Osteocyte (in vitro differentiated cells): ENCODE measurements at regions not wholly inside any gene's neighbourhood (a gene's known extent, or its start where the extent isn't known, plus 50 kb on each side); places are given as distances from the start of the nearest gene placed in this dataset.

Source experiments
- DNase-seq: peaks from one replicate; pipeline ENCODE4 v3.0.0; 2021; ENCODE audit warnings: mixed read lengths; ENCODE audit not compliant: unreplicated experiment; ENCODE audit errors: extremely low spot score
- H3K27ac Mint-ChIP-seq: one replicate; pipeline ENCODE4 v1.8.0; 2021; ENCODE audit warnings: mild to moderate bottlenecking, mixed read lengths; ENCODE audit not compliant: unreplicated experiment
- H3K27me3 Mint-ChIP-seq: one replicate; pipeline ENCODE4 v1.8.0; 2021; ENCODE audit warnings: mixed read lengths; ENCODE audit not compliant: unreplicated experiment
- H3K36me3 Mint-ChIP-seq: one replicate; pipeline ENCODE4 v1.8.0; 2021; ENCODE audit warnings: mixed read lengths; ENCODE audit not compliant: unreplicated experiment
- H3K4me1 Mint-ChIP-seq: one replicate; pipeline ENCODE4 v1.8.0; 2021; ENCODE audit warnings: mixed read lengths; ENCODE audit not compliant: unreplicated experiment
- H3K4me3 Mint-ChIP-seq: one replicate; pipeline ENCODE4 v1.8.0; 2021; ENCODE audit warnings: mild to moderate bottlenecking, moderate library complexity, mixed read lengths; ENCODE audit not compliant: unreplicated experiment
- H3K9me3 Mint-ChIP-seq: one replicate; pipeline ENCODE4 v1.8.0; 2021; ENCODE audit warnings: mixed read lengths; ENCODE audit not compliant: unreplicated experiment
- CTCF ChIP-seq: fragments of 200-600 bp; sonication (generic); IDR thresholded peaks from 2 replicates; pipeline ENCODE4 v1.5.0; 2021; ENCODE audit warnings: antibody characterized with exemption, mild to moderate bottlenecking, moderate library complexity

DNA sequence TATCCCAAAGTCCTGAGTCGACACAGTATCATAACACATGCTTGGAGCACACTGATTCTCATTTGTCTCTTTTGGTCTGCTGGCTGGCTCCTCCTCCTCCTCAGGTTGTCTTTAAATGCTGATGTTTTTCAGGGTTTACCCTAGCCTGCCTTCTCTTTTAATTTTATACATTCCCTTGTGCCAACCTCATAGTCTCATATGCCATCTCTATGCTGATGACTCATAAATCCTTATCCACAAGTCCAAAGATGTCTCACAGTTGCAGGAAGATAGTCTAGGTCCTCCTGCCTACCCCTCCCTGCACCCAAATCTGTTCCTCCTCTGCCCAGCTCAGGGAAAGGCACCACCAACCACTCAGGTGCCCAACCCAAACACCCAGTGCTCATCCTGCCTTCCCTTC, 108.3 kb downstream of the SIPA1L2 start:
- H3K4me3 Mint-ChIP-seq = no peak overlapping the region
- H3K4me1 Mint-ChIP-seq = peaks cover 16% of the 10 kb centered on the region
- no peaks in the 10 kb centered on the region for H3K27me3 Mint-ChIP-seq
- no peak for DNase-seq
- no peak for TF ChIP-seq CTCF
- no peaks in the 10 kb centered on the region for H3K9me3 Mint-ChIP-seq
- H3K36me3 Mint-ChIP-seq = no peaks in the 10 kb centered on the region
- no peak overlapping the region for H3K27ac Mint-ChIP-seq

DNA sequence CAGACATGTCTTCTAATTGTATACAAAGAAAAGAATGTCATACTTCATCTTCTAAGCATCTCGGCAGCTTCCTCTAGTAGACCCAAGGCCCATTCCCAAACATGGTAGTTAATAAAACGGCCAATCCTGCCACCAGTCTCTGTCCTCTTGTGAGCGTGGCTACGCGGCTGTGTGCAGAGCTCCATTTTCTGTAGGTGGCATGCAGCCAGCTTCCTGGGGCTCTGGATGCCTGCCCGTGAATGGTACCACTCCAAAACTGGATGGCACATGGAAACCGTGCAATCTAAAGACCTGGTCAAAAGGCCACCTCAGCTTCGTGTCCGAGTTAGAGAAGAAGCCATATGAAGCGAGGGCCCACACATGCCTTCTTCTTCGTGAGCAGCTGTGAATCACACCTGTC, 110.7 kb downstream of the SIPA1L2 start:
- Mint-ChIP-seq H3K4me1 (peaks cover 16% of the 10 kb centered on the region), H3K27me3 (no peaks in the 10 kb centered on the region), H3K4me3 (no peak overlapping the region), H3K27ac (no peak overlapping the region), H3K36me3 (peaks cover 8% of the 10 kb centered on the region), H3K9me3 (no peaks in the 10 kb centered on the region)
- DNase-seq = no peak
- no peak for TF ChIP-seq CTCF

GRCh38 chr1:232518349-232518748, 111.6 kb downstream of the SIPA1L2 start:
- peaks cover 12% of the 10 kb centered on the region for H3K36me3 Mint-ChIP-seq
- TF ChIP-seq CTCF = no peak
- no peak for DNase-seq
- no peaks in the 10 kb centered on the region for H3K9me3 Mint-ChIP-seq
- no peak overlapping the region for H3K4me3 Mint-ChIP-seq
- no peak overlapping the region for H3K27ac Mint-ChIP-seq
- peaks cover 8% of the 10 kb centered on the region for H3K4me1 Mint-ChIP-seq
- no peaks in the 10 kb centered on the region for H3K27me3 Mint-ChIP-seq

DNA sequence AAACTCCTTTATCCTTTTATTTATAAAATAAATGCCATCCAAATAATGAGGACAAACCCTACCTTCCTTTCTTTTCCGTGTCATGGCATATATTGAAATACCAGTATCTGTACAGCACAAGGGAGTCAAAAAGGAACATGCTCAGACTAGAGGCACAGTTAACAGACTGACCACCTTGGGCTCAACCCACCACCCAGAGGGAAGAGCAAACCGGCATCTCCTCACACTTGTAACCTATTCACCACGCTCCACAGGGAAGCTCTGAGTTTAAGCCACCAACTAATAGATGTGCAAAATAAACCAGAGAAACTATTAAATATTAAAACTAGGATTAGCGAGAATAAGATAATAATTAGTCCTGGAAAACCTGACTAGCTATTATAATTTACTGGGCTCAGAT, 112.7 kb downstream of the SIPA1L2 start:
- Mint-ChIP-seq H3K4me3 (no peak overlapping the region), H3K4me1 (peaks cover 4% of the 10 kb centered on the region), H3K9me3 (no peaks in the 10 kb centered on the region), H3K27me3 (no peaks in the 10 kb centered on the region), H3K36me3 (peaks cover 12% of the 10 kb centered on the region), H3K27ac (no peak overlapping the region)
- DNase-seq = no peak
- TF ChIP-seq CTCF = no peak

DNA sequence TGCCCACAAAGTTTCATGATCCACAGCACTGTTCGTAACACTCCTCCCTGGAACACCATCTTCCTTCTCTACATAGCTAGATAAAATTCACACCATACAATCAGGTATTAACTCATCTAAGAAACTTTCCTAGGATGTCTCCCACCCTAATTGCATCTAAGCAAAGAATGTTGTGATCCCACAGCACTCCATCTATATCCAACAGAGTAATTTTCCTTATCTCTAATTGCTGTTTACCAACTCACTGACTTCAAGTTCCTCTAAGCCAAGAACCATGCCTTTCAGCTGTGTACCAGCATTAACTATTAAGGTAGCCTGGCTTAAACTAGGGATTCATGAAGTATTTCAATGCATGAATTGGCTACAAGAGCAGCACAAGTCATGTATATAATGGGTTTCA, 114.2 kb downstream of the SIPA1L2 start:
- TF ChIP-seq CTCF = no peak
- H3K27ac Mint-ChIP-seq = no peak overlapping the region
- H3K4me1 Mint-ChIP-seq = peaks cover 3% of the 10 kb centered on the region
- no peaks in the 10 kb centered on the region for H3K9me3 Mint-ChIP-seq
- no peaks in the 10 kb centered on the region for H3K27me3 Mint-ChIP-seq
- no peak overlapping the region for H3K4me3 Mint-ChIP-seq
- peaks cover 12% of the 10 kb centered on the region for H3K36me3 Mint-ChIP-seq
- DNase-seq = no peak
